ENCODE measurements at regions not wholly inside any gene's neighbourhood (a gene's known extent, or its start where the extent isn't known, plus 50 kb on each side); places are given as distances from the start of the nearest gene placed in this dataset.

DNA sequence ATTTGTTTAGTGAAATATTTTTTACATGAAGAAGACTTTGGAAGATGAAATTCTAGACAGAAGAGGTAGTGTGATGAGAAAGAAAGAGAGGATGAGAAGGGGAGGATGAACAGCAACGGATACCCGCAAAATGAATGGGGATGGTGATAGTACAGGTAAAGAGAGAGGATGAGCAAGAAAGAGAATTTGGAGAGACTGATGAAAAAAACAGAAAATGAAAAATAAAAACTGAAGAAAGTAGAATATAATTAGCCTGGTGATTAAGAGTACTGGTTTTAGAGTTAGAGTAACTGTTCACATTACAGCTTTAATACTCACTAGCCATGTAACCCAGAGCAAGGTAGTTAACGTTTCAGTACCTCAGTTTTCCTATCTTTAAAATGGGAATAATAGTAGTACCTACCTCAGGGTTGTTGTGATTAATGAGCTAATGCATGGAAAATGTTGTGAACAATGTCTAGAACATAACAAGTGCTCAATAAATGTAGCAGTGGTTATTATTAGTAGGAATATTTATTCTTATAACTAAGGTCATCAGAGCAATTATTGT, 54.9 kb upstream of the ANTXR2 start:
- TF ChIP-seq, protein P1, sequence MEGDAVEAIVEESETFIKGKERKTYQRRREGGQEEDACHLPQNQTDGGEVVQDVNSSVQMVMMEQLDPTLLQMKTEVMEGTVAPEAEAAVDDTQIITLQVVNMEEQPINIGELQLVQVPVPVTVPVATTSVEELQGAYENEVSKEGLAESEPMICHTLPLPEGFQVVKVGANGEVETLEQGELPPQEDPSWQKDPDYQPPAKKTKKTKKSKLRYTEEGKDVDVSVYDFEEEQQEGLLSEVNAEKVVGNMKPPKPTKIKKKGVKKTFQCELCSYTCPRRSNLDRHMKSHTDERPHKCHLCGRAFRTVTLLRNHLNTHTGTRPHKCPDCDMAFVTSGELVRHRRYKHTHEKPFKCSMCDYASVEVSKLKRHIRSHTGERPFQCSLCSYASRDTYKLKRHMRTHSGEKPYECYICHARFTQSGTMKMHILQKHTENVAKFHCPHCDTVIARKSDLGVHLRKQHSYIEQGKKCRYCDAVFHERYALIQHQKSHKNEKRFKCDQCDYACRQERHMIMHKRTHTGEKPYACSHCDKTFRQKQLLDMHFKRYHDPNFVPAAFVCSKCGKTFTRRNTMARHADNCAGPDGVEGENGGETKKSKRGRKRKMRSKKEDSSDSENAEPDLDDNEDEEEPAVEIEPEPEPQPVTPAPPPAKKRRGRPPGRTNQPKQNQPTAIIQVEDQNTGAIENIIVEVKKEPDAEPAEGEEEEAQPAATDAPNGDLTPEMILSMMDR (IDR thresholded peaks at IDR 0.05; ENCODE audit: low read depth, low read length, missing control alignments): no peak
- no peak overlapping the region for H3K4me3 ChIP-seq (ENCODE audit: low read depth, low read length)
- peak overlapping the region; percentile 16 for H3K27ac ChIP-seq
- in situ Hi-C loops (cut with HindIII; ENCODE audit: low pct_ligation_motif_present, low sequenced_read_pairs): no loop called here
- no peak for DNase-seq
- H3K36me3 ChIP-seq (replicated peaks): no peaks in the 10 kb centered on the region
- H3K27me3 ChIP-seq (replicated peaks): no peaks in the 10 kb centered on the region

DNA sequence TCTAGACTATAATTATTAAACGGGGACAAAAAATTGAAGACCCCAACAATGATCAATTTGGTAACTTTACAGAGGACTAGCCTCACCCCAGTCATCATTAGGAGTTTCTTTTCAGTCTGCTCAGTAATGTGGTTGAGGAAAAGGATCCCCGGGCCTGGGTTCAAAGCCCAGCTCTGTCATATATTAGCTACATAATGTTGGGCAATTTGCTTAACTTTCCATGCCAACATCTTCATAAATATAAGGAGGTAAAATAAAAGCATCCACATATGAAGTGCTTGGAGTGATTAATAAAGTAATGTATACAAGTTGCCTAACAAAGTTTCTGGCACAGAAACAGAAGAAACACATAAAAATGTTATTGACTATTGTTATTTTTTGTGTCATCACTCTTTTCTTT, 53.4 kb upstream of the ANTXR2 start:
- Histone ChIP-seq H3K4me3 (ENCODE audit: low read depth, low read length) (no peak overlapping the region), H3K27ac (no peak overlapping the region), H3K27me3 (replicated peaks) (no peaks in the 10 kb centered on the region), H3K36me3 (replicated peaks) (no peaks in the 10 kb centered on the region)
- TF ChIP-seq, protein P1 (IDR thresholded peaks at IDR 0.05; ENCODE audit: low read depth, low read length, missing control alignments): no peak
- in situ Hi-C loops (cut with HindIII; ENCODE audit: low pct_ligation_motif_present, low sequenced_read_pairs): no loop called here
- DNase-seq: no peak

DNA sequence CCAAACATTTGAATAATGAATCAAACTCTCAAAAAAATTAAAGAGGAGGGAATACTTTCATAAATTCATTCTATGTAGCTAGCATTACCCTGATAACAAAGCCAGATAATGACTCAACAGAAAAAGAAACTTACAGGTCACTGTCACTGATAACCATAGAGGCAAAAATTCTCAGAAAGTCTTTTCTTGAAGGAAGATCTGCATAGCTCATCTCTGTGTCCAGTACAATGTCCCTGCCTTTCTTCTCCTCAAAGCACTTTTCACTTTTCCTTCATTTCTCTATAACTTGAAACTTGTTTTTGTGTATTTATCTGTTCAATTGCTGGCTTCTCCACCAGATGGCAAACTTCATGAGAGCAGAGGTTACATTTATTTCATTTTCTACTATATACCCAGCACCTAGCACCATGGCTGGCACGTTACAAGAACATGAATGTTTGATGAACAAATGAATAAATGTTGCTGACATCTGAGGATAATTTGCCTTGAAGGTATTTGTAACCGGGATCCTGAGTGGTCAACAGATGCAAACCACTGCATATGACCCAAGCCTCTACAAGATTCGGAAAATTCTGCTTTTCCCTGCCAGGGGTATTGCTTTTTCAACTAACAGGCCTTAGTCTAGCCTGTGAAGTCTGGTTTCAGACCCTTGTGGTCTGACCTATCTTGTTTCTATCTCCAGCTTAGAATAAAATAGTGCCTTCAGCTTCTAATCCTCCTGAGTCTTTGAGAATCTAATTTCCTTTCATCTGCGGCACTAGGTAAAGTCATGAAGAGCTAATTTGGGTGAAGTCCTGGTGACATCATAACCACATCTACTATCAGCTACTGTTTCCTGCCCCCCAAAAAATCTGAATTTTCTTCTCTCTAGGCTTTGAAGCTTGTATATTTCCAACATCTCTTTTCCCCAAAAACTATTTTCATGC, 52.5 kb upstream of the ANTXR2 start:
- H3K27ac ChIP-seq: no peak overlapping the region
- H3K36me3 ChIP-seq (replicated peaks): no peaks in the 10 kb centered on the region
- H3K27me3 ChIP-seq (replicated peaks): no peaks in the 10 kb centered on the region
- no peak overlapping the region for H3K4me3 ChIP-seq (ENCODE audit: low read depth, low read length)
- in situ Hi-C loops (cut with HindIII; ENCODE audit: low pct_ligation_motif_present, low sequenced_read_pairs): no loop called here
- TF ChIP-seq, protein P1 (IDR thresholded peaks at IDR 0.05; ENCODE audit: low read depth, low read length, missing control alignments): peak; percentile 68
- no peak for DNase-seq

DNA sequence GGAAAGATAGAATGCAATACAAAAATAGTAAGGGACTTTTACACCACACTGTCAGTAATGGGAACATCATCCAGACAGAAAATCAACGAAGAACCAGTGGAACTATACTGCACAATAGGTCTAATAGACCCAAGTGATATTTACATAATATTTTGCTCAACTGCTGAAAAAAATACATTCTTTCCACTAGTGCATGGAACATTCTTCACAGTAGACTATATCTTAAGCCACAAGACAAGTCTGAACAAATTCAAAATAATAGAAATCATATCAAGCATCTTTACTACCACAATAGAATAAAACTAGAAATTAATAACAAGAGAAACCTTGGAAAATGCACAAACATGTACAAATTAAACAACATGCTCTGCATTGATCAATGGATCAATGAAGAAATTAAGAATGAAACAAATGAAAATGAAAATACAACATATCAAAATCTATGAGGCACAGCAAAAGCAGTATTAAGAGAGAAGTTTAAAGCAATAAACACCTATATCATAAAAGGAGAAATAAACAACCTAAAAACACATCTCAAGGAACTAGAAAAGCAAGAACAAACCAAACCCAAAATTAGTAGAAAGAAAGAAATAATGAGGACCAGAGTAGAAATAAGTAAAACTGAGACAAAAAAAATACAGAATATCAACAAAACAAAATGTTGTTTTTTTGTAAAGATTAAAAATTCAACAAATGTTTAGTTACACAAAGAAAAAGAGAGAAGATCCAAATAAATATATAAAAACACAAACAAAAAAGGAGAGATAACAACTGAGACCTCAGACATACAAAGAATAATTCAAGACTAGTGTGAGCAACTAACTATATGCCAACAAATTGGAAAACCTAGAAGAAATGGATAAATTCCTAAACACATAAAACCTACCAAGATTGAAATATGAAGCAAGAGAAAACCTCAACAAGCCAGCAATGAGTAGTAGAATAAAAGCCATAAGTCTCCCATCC, 51.5 kb upstream of the ANTXR2 start:
- DNase-seq: no peak
- in situ Hi-C loops (cut with HindIII; ENCODE audit: low pct_ligation_motif_present, low sequenced_read_pairs): no loop called here
- Histone ChIP-seq H3K36me3 (replicated peaks) (no peaks in the 10 kb centered on the region), H3K27ac (no peak overlapping the region), H3K27me3 (replicated peaks) (no peaks in the 10 kb centered on the region), H3K4me3 (ENCODE audit: low read depth, low read length) (no peak overlapping the region)
- TF ChIP-seq, protein P1 (IDR thresholded peaks at IDR 0.05; ENCODE audit: low read depth, low read length, missing control alignments): no peak

All from brain microvascular endothelial cell (primary cell).